DMS114 treated with DMSO at 0.1 percent for 48 hours (cell line): ENCODE measurements at regions not wholly inside any gene's neighbourhood (a gene's known extent, or its start where the extent isn't known, plus 50 kb on each side); places are given as distances from the start of the nearest gene placed in this dataset.
"Not testable (repeated sequence)": the region's sequence is repeated elsewhere in the genome, so short reads cannot be mapped to it uniquely, and the experiment has no call there.

Source experiments
- DNase-seq: peaks from one replicate; lab custom pipeline; 2025; ENCODE audit not compliant: unreplicated experiment; lab: John Stamatoyannopoulos, UW

GRCh38 chr12:5163661-5164060, 120.0 kb downstream of the KCNA5 start:
- no peak for DNase-seq

GRCh38 chr12:5165296-5165970, 121.8 kb downstream of the KCNA5 start:
- DNase-seq, result no peak

GRCh38 chr12:5166976-5167375, 123.3 kb downstream of the KCNA5 start:
- DNase-seq, result no peak

- DNase-seq, result no peak
These were observed 124.5 kb downstream of the KCNA5 start for GRCh38 chr12:5168148-5168547.

- DNase-seq, result no peak
These were observed 127.2 kb downstream of the KCNA5 start for GRCh38 chr12:5170844-5171243.

GRCh38 chr12:5171701-5172100, 128.0 kb downstream of the KCNA5 start:
- DNase-seq, result peak; percentile 7

GRCh38 chr12:5172886-5173285, 129.2 kb downstream of the KCNA5 start:
- DNase-seq, result no peak

GRCh38 chr12:5173511-5174011, 129.9 kb downstream of the KCNA5 start:
- DNase-seq, result no peak

- DNase-seq, result not testable (repeated sequence)
These were observed 131.7 kb downstream of the KCNA5 start for GRCh38 chr12:5175415-5175814.

GRCh38 chr12:5176036-5176435, 132.4 kb downstream of the KCNA5 start:
- DNase-seq, result no peak

- no peak for DNase-seq
These were observed 133.4 kb downstream of the KCNA5 start for GRCh38 chr12:5177096-5177495.

GRCh38 chr12:5177731-5178130, 134.1 kb downstream of the KCNA5 start:
- no peak for DNase-seq

GRCh38 chr12:5178571-5178970, 134.9 kb downstream of the KCNA5 start:
- DNase-seq, result no peak

- no peak for DNase-seq
These were observed 136.8 kb downstream of the KCNA5 start for GRCh38 chr12:5180496-5180895.

- no peak for DNase-seq
These were observed 140.5 kb downstream of the KCNA5 start for GRCh38 chr12:5184186-5184585.

- DNase-seq, result no peak
These were observed 141.9 kb downstream of the KCNA5 start for GRCh38 chr12:5185435-5186069.

GRCh38 chr12:5186715-5187114, 143.0 kb downstream of the KCNA5 start:
- DNase-seq, result no peak

- no peak for DNase-seq
These were observed 143.5 kb downstream of the KCNA5 start for GRCh38 chr12:5187136-5187535.

GRCh38 chr12:5188472-5188871, 144.8 kb downstream of the KCNA5 start:
- DNase-seq, result no peak

- no peak for DNase-seq
These were observed 145.5 kb downstream of the KCNA5 start for GRCh38 chr12:5189173-5189572.

- DNase-seq, result no peak
These were observed 148.3 kb downstream of the KCNA5 start for GRCh38 chr12:5191803-5192538.

GRCh38 chr12:5192726-5193125, 149.0 kb downstream of the KCNA5 start:
- DNase-seq, result no peak
